Smooth muscle cell (in vitro differentiated cells): ENCODE measurements at regions not wholly inside any gene's neighbourhood (a gene's known extent, or its start where the extent isn't known, plus 50 kb on each side); places are given as distances from the start of the nearest gene placed in this dataset.
"Not testable (repeated sequence)": the region's sequence is repeated elsewhere in the genome, so short reads cannot be mapped to it uniquely, and the experiment has no call there.

Experiments used
- DNase-seq: peaks from one replicate; lab custom pipeline; 2025; ENCODE audit not compliant: unreplicated experiment; lab: John Stamatoyannopoulos, UW
- H2AFZ ChIP-seq: fragments of 200-600 bp; sonication (generic); 2 replicates; pipeline ENCODE4 v1.6.0; 2016; ENCODE audit warnings: antibody characterized with exemption, low read depth, mild to moderate bottlenecking
- H3F3A ChIP-seq: fragments of 200-600 bp; sonication (generic); 2 replicates; pipeline ENCODE4 v1.6.0; 2017; ENCODE audit warnings: antibody characterized with exemption, low read depth
- H3K27ac ChIP-seq: fragments of 200-600 bp; sonication (generic); 2 replicates; pipeline ENCODE4 v1.5.1; 2016; ENCODE audit warnings: low read depth, mild to moderate bottlenecking
- H3K27me3 ChIP-seq: fragments of 200-600 bp; sonication (generic); 2 replicates; pipeline ENCODE4 v1.6.1; 2016; ENCODE audit warnings: low read depth, mild to moderate bottlenecking
- H3K36me3 ChIP-seq: fragments of 200-600 bp; sonication (generic); 2 replicates; pipeline ENCODE4 v1.5.1; 2016; ENCODE audit warnings: low read depth
- H3K4me1 ChIP-seq: fragments of 200-600 bp; sonication (generic); 2 replicates; pipeline ENCODE4 v1.5.1; 2016; ENCODE audit warnings: low read depth
- H3K4me2 ChIP-seq: fragments of 200-600 bp; sonication (generic); 2 replicates; pipeline ENCODE4 v1.6.0; 2016; ENCODE audit warnings: mild to moderate bottlenecking
- H3K4me3 ChIP-seq: fragments of 200-600 bp; sonication (generic); 2 replicates; pipeline ENCODE4 v1.5.1; 2016; ENCODE audit warnings: mild to moderate bottlenecking
- H3K79me2 ChIP-seq: fragments of 200-600 bp; sonication (generic); 2 replicates; pipeline ENCODE4 v1.6.0; 2016; ENCODE audit warnings: low read depth, mild to moderate bottlenecking
- H3K9ac ChIP-seq: fragments of 200-600 bp; sonication (generic); 2 replicates; pipeline ENCODE4 v1.6.0; 2016; ENCODE audit warnings: low read depth
- H3K9me3 ChIP-seq: fragments of 200-600 bp; sonication (generic); replicated peaks from 2 replicates; pipeline ENCODE4 v1.5.1; 2016; ENCODE audit warnings: low read depth
- H4K20me1 ChIP-seq: fragments of 200-600 bp; sonication (generic); 2 replicates; pipeline ENCODE4 v1.6.0; 2016; ENCODE audit warnings: low read depth
- CTCF ChIP-seq: fragments of 200-600 bp; sonication (generic); IDR thresholded peaks from 2 replicates; pipeline ENCODE4 v1.5.1; 2017; ENCODE audit warnings: borderline replicate concordance, mild to moderate bottlenecking, antibody characterized with exemption; ENCODE audit not compliant: insufficient read depth, poor library complexity, severe bottlenecking
- WGBS: methylation state at CpG from one replicate; pipeline ENCODE4 v1.1.7; 2016; ENCODE audit warnings: low lambda C conversion rate; 5-methylcytosine and 5-hydroxymethylcytosine counted together

- no peaks in the 10 kb centered on the region for H4K20me1 ChIP-seq
These were observed 775.2 kb upstream of the POU3F4 start for GRCh38 chrX:82732861-82733260.

GRCh38 chrX:82734140-82734539, 774.0 kb upstream of the POU3F4 start:
- Histone ChIP-seq H3F3A (no peaks in the 10 kb centered on the region), H3K4me1 (no peaks in the 10 kb centered on the region), H3K9ac (no peak overlapping the region), H3K9me3 (no peaks in the 10 kb centered on the region), H3K27ac (no peak overlapping the region), H3K27me3 (no peaks in the 10 kb centered on the region), H3K4me3 (no peak overlapping the region), H4K20me1 (no peaks in the 10 kb centered on the region), H2AFZ (no peak overlapping the region), H3K79me2 (no peaks in the 10 kb centered on the region), H3K36me3 (no peaks in the 10 kb centered on the region), H3K4me2 (no peak overlapping the region)
- TF ChIP-seq CTCF = no peak
- no peak for DNase-seq

More at GRCh38 chrX:82732861-82733260, 775.2 kb upstream of the POU3F4 start:
- Histone ChIP-seq H3F3A (no peaks in the 10 kb centered on the region), H3K4me3 (no peak overlapping the region), H3K27ac (no peak overlapping the region), H3K9me3 (no peaks in the 10 kb centered on the region), H2AFZ (no peak overlapping the region), H3K27me3 (no peaks in the 10 kb centered on the region), H3K4me1 (no peaks in the 10 kb centered on the region), H3K9ac (no peak overlapping the region), H3K79me2 (no peaks in the 10 kb centered on the region), H3K4me2 (no peak overlapping the region), H3K36me3 (no peaks in the 10 kb centered on the region)
- TF ChIP-seq CTCF = no peak
- 52% methylated on average over 1 of the region's 1 CpG for WGBS
- DNase-seq = no peak

GRCh38 chrX:82738313-82738712, 769.8 kb upstream of the POU3F4 start:
- not testable (repeated sequence) for H3K79me2 ChIP-seq, H3K4me2 ChIP-seq, H2AFZ ChIP-seq, H3K36me3 ChIP-seq, H3K4me3 ChIP-seq, H3K27me3 ChIP-seq, H4K20me1 ChIP-seq, H3K9ac ChIP-seq, H3F3A ChIP-seq, H3K4me1 ChIP-seq, H3K9me3 ChIP-seq, DNase-seq, H3K27ac ChIP-seq
- WGBS = 91% methylated on average over 19 of the region's 20 CpGs

- Histone ChIP-seq H3F3A (no peaks in the 10 kb centered on the region), H3K79me2 (no peaks in the 10 kb centered on the region), H3K27ac (no peak overlapping the region), H3K4me1 (no peaks in the 10 kb centered on the region), H3K4me3 (no peak overlapping the region), H3K9me3 (no peaks in the 10 kb centered on the region), H3K4me2 (no peak overlapping the region), H3K9ac (no peak overlapping the region), H3K27me3 (no peaks in the 10 kb centered on the region), H3K36me3 (no peaks in the 10 kb centered on the region), H4K20me1 (no peaks in the 10 kb centered on the region), H2AFZ (no peak overlapping the region)
- WGBS = 61% methylated on average over 3 of the region's 3 CpGs
- no peak for DNase-seq
- no peak for TF ChIP-seq CTCF
These were observed 765.7 kb upstream of the POU3F4 start for GRCh38 chrX:82742351-82742750.

GRCh38 chrX:82745725-82746124, 762.4 kb upstream of the POU3F4 start:
- H2AFZ ChIP-seq, H3F3A ChIP-seq, H4K20me1 ChIP-seq, H3K36me3 ChIP-seq, H3K27me3 ChIP-seq, H3K9me3 ChIP-seq, H3K4me1 ChIP-seq, H3K4me3 ChIP-seq, H3K79me2 ChIP-seq, H3K4me2 ChIP-seq, H3K27ac ChIP-seq, DNase-seq, H3K9ac ChIP-seq: not testable (repeated sequence)
- WGBS = 85% methylated on average over 5 of the region's 5 CpGs
